Liver (tissue), 7 donors: ENCODE measurements at regions not wholly inside any gene's neighbourhood (a gene's known extent, or its start where the extent isn't known, plus 50 kb on each side); places are given as distances from the start of the nearest gene placed in this dataset.

Source experiments
- DNase-seq: peaks from one replicate; pipeline ENCODE4 v3.0.0-alpha.2; 2017; ENCODE audit warnings: low spot score
- H3K27ac ChIP-seq, 2 donors: one replicate each; pipeline ENCODE4 v1.7.0; 2013; ENCODE audit warnings: inconsistent platforms in 2 of 2, low read length in 2 of 2, control low read depth in 1 of 2, low read depth in 1 of 2, mild to moderate bottlenecking in 1 of 2
- H3K27me3 ChIP-seq, 4 donors: one replicate each; pipeline versions ENCODE4 v1.6.1 to v1.7.0; 2013; ENCODE audit warnings: low read length in 3 of 4, inconsistent platforms in 1 of 4, mild to moderate bottlenecking in 1 of 4, moderate library complexity in 1 of 4; ENCODE audit not compliant: control insufficient read depth in 4 of 4, insufficient read depth in 4 of 4
- H3K36me3 ChIP-seq, 4 donors: one replicate each; pipeline versions ENCODE4 v1.6.1 to v1.7.0; 2013; ENCODE audit warnings: low read length in 3 of 4, mild to moderate bottlenecking in 3 of 4, low read depth in 1 of 4, moderate library complexity in 1 of 4; ENCODE audit not compliant: control insufficient read depth in 4 of 4, insufficient read depth in 3 of 4
- H3K4me1 ChIP-seq, 4 donors: one replicate each; pipeline versions ENCODE4 v1.6.1 to v1.7.0; 2013; ENCODE audit warnings: low read length in 3 of 4, mild to moderate bottlenecking in 3 of 4, moderate library complexity in 1 of 4; ENCODE audit not compliant: control insufficient read depth in 4 of 4, insufficient read depth in 4 of 4
- H3K4me3 ChIP-seq, 3 donors: one replicate each; pipeline versions ENCODE4 v1.6.1 to v1.7.0; 2013; ENCODE audit warnings: low read length in 3 of 3, control low read depth in 1 of 3, low read depth in 1 of 3, mild to moderate bottlenecking in 1 of 3
- H3K9ac ChIP-seq, 2 donors: one replicate each; pipeline ENCODE4 v1.7.0; 2013; ENCODE audit warnings: low read length in 2 of 2, mild to moderate bottlenecking in 2 of 2, moderate library complexity in 2 of 2, control low read depth in 1 of 2, low read depth in 1 of 2
- H3K9me3 ChIP-seq, 4 donors: one replicate each; pipeline versions ENCODE4 v1.6.1 to v1.7.0; 2013; ENCODE audit warnings: low read length in 3 of 4; ENCODE audit not compliant: control insufficient read depth in 4 of 4
- ATF3 ChIP-seq: IDR thresholded peaks from 2 replicates; pipeline ENCODE4 v1.6.1; 2016; ENCODE audit warnings: antibody characterized with exemption
- EGR1 ChIP-seq, 2 donors: IDR thresholded peaks; 2 replicates each; pipeline ENCODE4 v1.6.1; 2016 to 2018; ENCODE audit warnings: antibody characterized with exemption in 2 of 2, low read depth in 2 of 2
- FOXA1 ChIP-seq: IDR thresholded peaks from 2 replicates; pipeline ENCODE4 v1.6.1; 2016; ENCODE audit warnings: antibody characterized with exemption
- FOXA2 ChIP-seq: IDR thresholded peaks from 2 replicates; pipeline ENCODE4 v1.6.1; 2016; ENCODE audit warnings: antibody characterized with exemption
- GABPA ChIP-seq, 2 donors: IDR thresholded peaks in 1 of 2; conservative IDR thresholded peaks in 1 of 2; 2 replicates each; pipeline ENCODE4 v1.6.1; 2016; ENCODE audit warnings: antibody characterized with exemption in 2 of 2, mild to moderate bottlenecking in 1 of 2, moderate library complexity in 1 of 2
- HNF4A ChIP-seq, 2 donors: conservative IDR thresholded peaks; 2 replicates each; pipeline ENCODE4 v1.6.1; 2016; ENCODE audit warnings: antibody characterized with exemption in 2 of 2, mild to moderate bottlenecking in 2 of 2
- HNF4G ChIP-seq: IDR thresholded peaks from 2 replicates; pipeline ENCODE4 v1.6.1; 2016; ENCODE audit warnings: antibody characterized with exemption
- JUND ChIP-seq, 2 donors: IDR thresholded peaks; 2 replicates each; pipeline ENCODE4 v1.6.1; 2016; ENCODE audit warnings: antibody characterized with exemption in 2 of 2
- NR2F2 ChIP-seq: IDR thresholded peaks from 2 replicates; pipeline ENCODE4 v1.6.1; 2016; ENCODE audit warnings: antibody characterized with exemption
- RAD21 ChIP-seq, 2 donors: IDR thresholded peaks; 2 replicates each; pipeline ENCODE4 v1.6.1; 2016; ENCODE audit warnings: antibody characterized with exemption in 2 of 2, mild to moderate bottlenecking in 2 of 2
- REST ChIP-seq: IDR thresholded peaks from 2 replicates; pipeline ENCODE4 v1.6.1; 2016; ENCODE audit warnings: antibody characterized with exemption, mild to moderate bottlenecking
- RXRA ChIP-seq, 2 donors: IDR thresholded peaks; 2 replicates each; pipeline ENCODE4 v1.6.1; 2017 to 2018; ENCODE audit warnings: antibody characterized with exemption in 2 of 2, mild to moderate bottlenecking in 1 of 2
- SP1 ChIP-seq: IDR thresholded peaks from 2 replicates; pipeline ENCODE4 v1.6.1; 2018; ENCODE audit warnings: antibody characterized with exemption, mild to moderate bottlenecking
- TAF1 ChIP-seq: conservative IDR thresholded peaks from 2 replicates; pipeline ENCODE4 v1.6.1; 2016; ENCODE audit warnings: antibody characterized with exemption, mild to moderate bottlenecking
- YY1 ChIP-seq: IDR thresholded peaks from 2 replicates; pipeline ENCODE4 v1.6.1; 2016; ENCODE audit warnings: antibody characterized with exemption, mild to moderate bottlenecking
- ZBTB33 ChIP-seq: IDR thresholded peaks from 2 replicates; pipeline ENCODE4 v1.6.1; 2016; ENCODE audit warnings: antibody characterized with exemption
- WGBS: extraction: QIAGEN DNeasy Blood & Tissue Kit; methylation state at CpG from one replicate; pipeline ENCODE4 v1.1.7; 2013; 5-methylcytosine and 5-hydroxymethylcytosine counted together
- donor health status: healthy.
- donor health status: healthy.
- donor health status: healthy.
- donor health status: healthy.

- TF ChIP-seq ZBTB33 (no peak), SP1 (no peak), FOXA2 (no peak), HNF4A (conservative IDR thresholded peaks at IDR 0.05) (no peak), YY1 (no peak), NR2F2 (no peak), RXRA (IDR thresholded peaks at IDR 0.05) (no peak), JUND (IDR thresholded peaks at IDR 0.05) (no peak), HNF4G (no peak), ATF3 (no peak), EGR1 (IDR thresholded peaks at IDR 0.05; ENCODE audit: low read depth in 2 of 2) (no peak), FOXA1 (no peak)
These were observed 517.5 kb downstream of the RNF144B start (continued) for GRCh38 chr6:18904681-18905080.

DNA sequence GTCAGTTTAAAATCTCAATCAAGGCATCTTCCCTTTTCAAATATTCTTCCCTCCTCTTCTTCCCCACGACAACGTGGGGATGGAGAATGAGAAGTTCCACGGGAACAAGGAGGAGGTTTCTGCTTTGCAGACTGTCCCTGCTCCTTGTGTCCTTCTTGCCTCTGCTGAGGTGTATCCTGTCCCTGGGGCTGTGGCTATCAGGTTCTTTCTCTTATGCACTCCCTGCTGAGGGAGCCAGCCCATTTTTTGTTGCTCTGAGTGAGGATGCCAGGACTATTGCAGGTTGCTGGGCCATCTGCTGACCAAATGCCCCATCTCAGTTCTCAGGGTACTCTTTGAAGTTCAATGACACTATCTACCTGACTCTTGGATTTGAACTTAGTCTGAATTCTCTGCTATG is 533.6 kb downstream of the RNF144B start:
- DNase-seq, result no peak
- Histone ChIP-seq H3K27ac (no peak overlapping the region), H3K9me3 (no peaks in the 10 kb centered on the region), H3K4me3 (no peak overlapping the region), H3K27me3 (no peaks in the 10 kb centered on the region), H3K9ac (no peak overlapping the region), H3K36me3 (no peaks in the 10 kb centered on the region), H3K4me1 (no peaks in the 10 kb centered on the region)
- TF ChIP-seq YY1 (no peak), REST (no peak), RAD21 (IDR thresholded peaks at IDR 0.05) (no peak), ZBTB33 (no peak), TAF1 (no peak), EGR1 (IDR thresholded peaks at IDR 0.05; ENCODE audit: low read depth in 2 of 2) (no peak), NR2F2 (no peak), GABPA (IDR thresholded peaks at IDR 0.05 in 1 of 2, conservative IDR thresholded peaks at IDR 0.05 in 1 of 2) (no peak), SP1 (no peak), RXRA (IDR thresholded peaks at IDR 0.05) (no peak)
- WGBS, result 64% methylated on average over 3 of the region's 3 CpGs
